AG04450 (cell line): ENCODE measurements at regions not wholly inside any gene's neighbourhood (a gene's known extent, or its start where the extent isn't known, plus 50 kb on each side); places are given as distances from the start of the nearest gene placed in this dataset.

Source experiments
- CTCF ChIA-PET: fragments of 300-600, 350-600 bp; formaldehyde crosslinking; extraction: SDS; loops from one replicate; lab custom pipeline; 2022; ENCODE audit warnings: antibody characterized with exemption, inconsistent platforms; lab: Charles Lee
- POLR2A ChIA-PET: fragments of 350-600 bp; formaldehyde crosslinking; extraction: SDS; loops from one replicate; lab custom pipeline; 2021; ENCODE audit warnings: antibody characterized with exemption, inconsistent platforms; lab: Yijun Ruan, JAX
- DNase-seq: peaks from one replicate; pipeline ENCODE4 v3.0.0-alpha.2; 2011; ENCODE audit warnings: low read depth, low spot score
- H3K27ac ChIP-seq: one replicate; pipeline ENCODE4 v1.5.1; 2012; ENCODE audit warnings: low read depth, low read length, control low read depth
- H3K27me3 ChIP-seq: one replicate; pipeline ENCODE4 v1.6.0; 2012; ENCODE audit warnings: low read length; ENCODE audit not compliant: control insufficient read depth, insufficient read depth
- H3K4me3 ChIP-seq: 2 replicates; pipeline ENCODE4 v1.5.1; 2011; ENCODE audit warnings: mild to moderate bottlenecking, low read depth, low read length, control low read depth
- H3K9me3 ChIP-seq: 2 replicates; pipeline ENCODE4 v1.5.1; 2012; ENCODE audit warnings: low read length; ENCODE audit not compliant: control insufficient read depth, insufficient read depth
- TF ChIP-seq, protein P1 (sequence below): IDR thresholded peaks from 2 replicates; pipeline ENCODE4 v1.5.1; 2011; ENCODE audit warnings: low read depth, low read length, control low read depth, inconsistent platforms

DNA sequence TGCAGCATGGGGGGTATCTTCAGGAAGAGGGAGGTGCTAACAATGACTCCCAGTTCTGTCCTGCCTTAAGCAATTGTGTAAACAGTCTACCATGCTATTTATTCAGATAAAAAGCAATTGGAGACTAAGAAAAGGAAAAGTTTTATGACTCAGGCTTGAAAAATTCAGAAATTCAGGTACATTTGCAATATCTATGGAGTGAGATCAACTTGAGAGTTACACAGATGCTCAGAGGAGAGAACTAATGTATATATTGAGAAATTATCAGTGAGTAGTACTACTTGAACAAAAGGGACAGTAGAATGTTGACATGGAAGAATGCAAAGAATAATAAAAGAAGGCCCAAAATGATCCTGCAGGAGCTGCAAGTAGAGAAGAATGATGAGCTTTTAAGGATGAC, 277.6 kb upstream of the DACH1 start:
- no peak overlapping the region for H3K4me3 ChIP-seq
- POLR2A ChIA-PET, result no interaction called here
- H3K9me3 ChIP-seq, result no peaks in the 10 kb centered on the region
- no peaks in the 10 kb centered on the region for H3K27me3 ChIP-seq
- CTCF ChIA-PET, result no interaction called here
- TF ChIP-seq, protein P1, sequence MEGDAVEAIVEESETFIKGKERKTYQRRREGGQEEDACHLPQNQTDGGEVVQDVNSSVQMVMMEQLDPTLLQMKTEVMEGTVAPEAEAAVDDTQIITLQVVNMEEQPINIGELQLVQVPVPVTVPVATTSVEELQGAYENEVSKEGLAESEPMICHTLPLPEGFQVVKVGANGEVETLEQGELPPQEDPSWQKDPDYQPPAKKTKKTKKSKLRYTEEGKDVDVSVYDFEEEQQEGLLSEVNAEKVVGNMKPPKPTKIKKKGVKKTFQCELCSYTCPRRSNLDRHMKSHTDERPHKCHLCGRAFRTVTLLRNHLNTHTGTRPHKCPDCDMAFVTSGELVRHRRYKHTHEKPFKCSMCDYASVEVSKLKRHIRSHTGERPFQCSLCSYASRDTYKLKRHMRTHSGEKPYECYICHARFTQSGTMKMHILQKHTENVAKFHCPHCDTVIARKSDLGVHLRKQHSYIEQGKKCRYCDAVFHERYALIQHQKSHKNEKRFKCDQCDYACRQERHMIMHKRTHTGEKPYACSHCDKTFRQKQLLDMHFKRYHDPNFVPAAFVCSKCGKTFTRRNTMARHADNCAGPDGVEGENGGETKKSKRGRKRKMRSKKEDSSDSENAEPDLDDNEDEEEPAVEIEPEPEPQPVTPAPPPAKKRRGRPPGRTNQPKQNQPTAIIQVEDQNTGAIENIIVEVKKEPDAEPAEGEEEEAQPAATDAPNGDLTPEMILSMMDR, result no peak
- DNase-seq, result no peak
- no peak overlapping the region for H3K27ac ChIP-seq

DNA sequence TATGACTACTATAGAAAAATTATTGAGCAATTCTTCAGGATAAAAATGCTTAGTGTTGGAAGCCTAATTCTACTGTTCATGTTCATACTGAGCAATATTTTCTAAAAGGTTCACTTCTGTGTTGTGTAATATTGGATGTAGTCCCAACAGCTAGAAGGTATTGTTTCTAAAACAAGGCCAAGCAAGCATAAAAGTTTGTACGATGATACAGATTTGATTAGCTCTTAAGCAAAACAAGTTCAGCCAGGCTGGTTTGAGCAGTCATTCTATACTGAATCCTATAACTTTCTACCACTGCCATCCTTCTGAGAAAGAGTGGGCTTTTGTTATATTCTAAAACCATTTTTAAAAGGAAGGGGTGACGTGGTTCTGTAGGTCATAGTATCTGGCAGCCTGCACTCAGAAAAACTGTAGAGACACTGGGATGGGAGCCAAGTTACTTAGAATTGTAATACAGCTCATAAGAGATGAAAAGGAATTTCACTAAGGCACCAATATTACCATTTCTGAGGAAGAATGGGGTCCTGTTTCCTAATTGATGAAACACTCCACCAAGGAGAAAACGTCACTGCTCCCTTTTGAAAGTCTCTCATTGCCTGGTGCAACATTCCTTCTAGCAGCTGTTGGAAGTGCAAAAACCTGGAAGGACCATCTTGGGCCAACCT, 275.0 kb upstream of the DACH1 start:
- TF ChIP-seq, protein P1, result no peak
- no peak for DNase-seq
- no peak overlapping the region for H3K27ac ChIP-seq
- no peaks in the 10 kb centered on the region for H3K27me3 ChIP-seq
- no peak overlapping the region for H3K4me3 ChIP-seq
- POLR2A ChIA-PET, result no interaction called here
- CTCF ChIA-PET, result no interaction called here
- no peaks in the 10 kb centered on the region for H3K9me3 ChIP-seq

DNA sequence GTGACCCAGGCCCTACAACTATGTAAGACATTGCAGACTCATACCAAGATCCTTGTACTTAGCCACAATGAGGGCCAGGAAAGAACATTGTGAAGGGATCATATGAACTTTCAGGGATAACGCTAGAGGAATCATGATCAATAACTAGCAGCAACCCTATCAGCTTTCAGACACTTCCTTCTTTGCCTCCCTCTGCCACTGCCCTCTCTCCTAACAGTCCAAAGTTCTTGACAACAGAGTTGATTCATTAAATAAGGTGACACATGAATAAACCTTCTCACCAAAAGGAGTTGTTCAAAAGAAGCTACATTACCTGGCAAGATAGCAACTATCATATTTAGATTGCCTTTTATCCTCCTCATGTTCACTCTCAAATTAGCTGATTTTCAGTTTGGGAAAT, 272.2 kb upstream of the DACH1 start:
- Histone ChIP-seq H3K9me3 (no peaks in the 10 kb centered on the region), H3K27ac (no peak overlapping the region), H3K27me3 (no peaks in the 10 kb centered on the region), H3K4me3 (no peak overlapping the region)
- ChIA-PET CTCF (no interaction called here), POLR2A (no interaction called here)
- DNase-seq, result no peak
- TF ChIP-seq, protein P1, result no peak

DNA sequence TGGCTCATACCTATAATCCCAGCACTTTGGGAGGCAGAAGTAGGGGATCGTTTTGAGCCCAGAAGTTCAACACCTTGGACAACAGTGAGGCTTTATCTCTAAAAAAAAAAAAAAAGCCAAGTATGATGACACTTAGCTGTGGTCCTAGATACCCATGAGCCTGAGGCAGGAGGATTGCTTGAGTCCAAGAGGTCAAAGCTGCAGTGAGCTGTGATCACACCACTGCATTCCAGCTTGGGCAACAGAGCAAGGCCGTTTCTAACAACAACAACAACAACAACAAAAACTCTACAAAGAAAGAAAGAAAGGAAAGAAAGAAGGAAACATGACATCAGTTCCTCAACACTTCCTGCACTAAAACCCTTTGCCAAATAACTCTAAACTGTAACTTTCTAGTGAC, 265.1 kb upstream of the DACH1 start:
- TF ChIP-seq, protein P1, result no peak
- no peak overlapping the region for H3K27ac ChIP-seq
- ChIA-PET POLR2A (no interaction called here), CTCF (no interaction called here)
- no peaks in the 10 kb centered on the region for H3K9me3 ChIP-seq
- H3K4me3 ChIP-seq, result no peak overlapping the region
- no peaks in the 10 kb centered on the region for H3K27me3 ChIP-seq
- DNase-seq, result no peak

DNA sequence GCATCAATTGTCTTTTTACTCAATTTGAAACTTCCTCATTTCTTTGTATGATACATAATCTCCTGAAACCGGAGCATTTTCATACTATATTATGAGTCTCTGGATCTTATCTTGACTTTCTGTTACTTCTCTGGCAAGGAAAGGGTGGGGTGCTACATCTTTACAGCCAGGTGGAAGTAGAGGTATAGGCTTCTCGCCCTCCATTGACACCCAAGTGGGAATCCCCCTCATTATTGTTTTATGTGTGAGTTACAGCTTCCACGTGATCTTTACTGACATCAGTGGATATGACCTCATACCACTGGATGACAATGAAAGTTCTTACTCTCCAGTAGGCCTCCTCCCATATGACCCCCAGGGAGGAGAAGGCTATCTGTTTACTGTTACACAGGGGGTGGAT, 262.1 kb upstream of the DACH1 start:
- ChIA-PET CTCF (no interaction called here), POLR2A (no interaction called here)
- H3K4me3 ChIP-seq, result no peak overlapping the region
- TF ChIP-seq, protein P1, result no peak
- DNase-seq, result no peak
- H3K27me3 ChIP-seq, result no peaks in the 10 kb centered on the region
- no peaks in the 10 kb centered on the region for H3K9me3 ChIP-seq
- no peak overlapping the region for H3K27ac ChIP-seq
